ENCODE measurements at regions not wholly inside any gene's neighbourhood (a gene's known extent, or its start where the extent isn't known, plus 50 kb on each side); places are given as distances from the start of the nearest gene placed in this dataset.
"Not testable (repeated sequence)": the region's sequence is repeated elsewhere in the genome, so short reads cannot be mapped to it uniquely, and the experiment has no call there.

DNA sequence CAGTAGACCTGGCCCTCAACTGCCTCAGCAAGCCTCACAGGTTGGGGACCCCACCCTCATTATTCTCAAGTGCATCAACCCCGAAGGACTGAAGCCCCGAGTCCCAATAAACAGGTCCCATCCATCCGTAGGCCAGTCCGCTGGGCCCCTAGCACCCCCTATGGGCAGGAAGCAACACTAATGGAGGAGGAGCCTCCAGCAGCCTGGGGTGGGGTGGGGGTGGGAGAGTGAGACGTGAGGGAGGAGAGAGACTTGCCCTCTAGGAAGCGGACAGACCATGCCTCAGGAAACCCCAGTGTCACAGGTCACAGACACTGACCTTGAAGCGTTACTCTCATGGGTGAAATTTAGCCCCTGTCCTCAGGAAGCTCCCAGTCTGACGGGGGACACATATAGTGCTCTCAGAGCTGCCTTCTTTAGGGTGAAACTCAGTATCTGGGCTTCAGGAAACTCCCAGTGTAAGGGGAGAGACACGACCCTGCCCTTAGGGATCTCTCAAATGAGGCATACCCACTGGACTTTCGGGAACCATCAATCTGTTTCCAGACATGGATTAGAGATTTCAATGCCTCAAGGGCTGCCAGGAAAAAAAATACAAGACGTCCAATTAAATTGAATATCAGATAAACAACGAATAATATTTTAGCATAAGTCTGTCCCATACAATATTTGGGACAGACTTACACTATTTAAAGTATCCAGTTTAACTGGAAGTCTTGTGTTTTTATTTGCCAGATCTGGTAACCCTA lies 125.8 kb downstream of the MRPL14 start:
- in situ Hi-C loops (cut with HindIII; ENCODE audit: low sequenced_read_pairs), result no loop called here

DNA sequence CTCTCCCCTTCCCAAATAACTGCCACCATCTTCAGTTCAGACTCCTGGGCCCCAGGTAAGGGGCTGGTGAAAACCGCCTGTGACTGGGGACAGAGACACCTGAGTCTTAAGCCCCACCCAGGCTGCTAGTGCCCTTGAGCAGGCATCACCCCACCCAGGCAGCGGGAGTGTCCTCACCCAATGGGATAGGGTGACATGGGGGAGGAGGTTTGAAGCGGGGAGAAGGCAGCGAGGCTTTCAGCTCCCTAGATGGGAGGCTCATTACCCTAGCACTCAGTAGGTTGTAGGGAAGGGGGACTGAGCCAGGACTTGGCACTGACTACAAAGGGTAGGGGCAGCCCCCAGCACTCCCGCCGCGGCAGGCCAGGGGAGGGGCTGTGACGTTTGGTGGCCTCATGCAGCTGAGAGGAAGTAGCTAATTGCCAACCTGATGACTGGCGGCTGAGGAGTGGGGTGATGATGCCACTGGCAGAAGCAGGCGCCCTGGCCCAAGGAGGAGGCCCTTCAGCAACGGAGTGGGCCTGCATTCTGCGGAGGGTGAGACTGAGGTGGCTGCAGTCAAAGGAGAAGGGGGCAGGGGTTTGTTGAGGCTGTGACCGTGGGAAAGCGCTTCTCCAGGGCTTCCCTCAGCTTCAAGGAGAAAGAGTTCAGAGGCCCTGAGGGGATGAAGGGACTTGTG lies 126.9 kb downstream of the MRPL14 start:
- in situ Hi-C loops (cut with HindIII; ENCODE audit: low sequenced_read_pairs), result no loop called here

DNA sequence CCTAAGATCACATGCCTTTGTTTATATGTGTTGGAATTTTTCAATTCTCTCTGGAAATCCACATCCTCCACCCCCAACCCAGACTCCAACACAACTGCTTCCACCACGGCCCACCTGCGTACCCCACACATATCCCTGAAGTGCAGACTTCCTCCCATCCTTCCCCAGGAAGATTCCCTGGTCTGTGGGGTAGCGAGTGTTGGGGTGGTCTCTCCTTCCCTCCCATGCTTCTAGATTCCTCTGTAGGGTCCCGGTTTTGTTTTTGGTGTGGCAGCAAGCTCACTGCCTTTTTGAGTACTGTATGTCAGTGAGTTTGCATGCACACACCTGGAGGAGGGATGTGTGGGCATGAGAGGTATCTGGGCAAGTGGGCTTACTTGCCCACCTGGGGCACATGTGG lies 127.6 kb downstream of the MRPL14 start:
- in situ Hi-C loops (cut with HindIII; ENCODE audit: low sequenced_read_pairs), result no loop called here

DNA sequence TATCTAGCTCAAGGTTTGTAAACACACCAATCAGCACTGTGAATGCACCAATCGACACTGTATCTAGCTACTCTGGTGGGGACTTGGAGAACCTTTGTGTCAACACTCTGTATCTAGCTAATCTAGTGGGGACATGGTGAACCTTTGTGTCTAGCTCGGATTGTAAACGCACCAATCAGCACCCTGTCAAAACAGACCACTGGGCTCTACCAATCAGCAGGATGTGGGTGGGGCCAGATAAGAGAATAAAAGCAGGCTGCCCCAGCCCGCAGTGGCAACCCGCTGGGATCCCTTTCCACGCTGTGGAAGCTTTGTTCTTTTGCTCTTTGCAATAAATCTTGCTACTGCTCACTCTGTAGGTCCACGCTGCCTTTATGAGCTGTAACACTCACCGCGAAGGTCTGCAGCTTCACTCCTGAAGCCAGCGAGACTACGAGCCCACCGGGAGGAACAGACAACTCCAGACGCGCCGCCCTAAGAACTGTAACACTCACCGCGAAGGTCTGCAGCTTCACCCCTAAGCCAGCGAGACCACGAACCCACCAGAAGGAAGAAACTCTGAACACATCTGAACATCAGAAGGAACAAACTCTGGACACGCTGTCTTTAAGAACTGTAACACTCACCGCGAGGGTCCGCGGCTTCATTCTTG lies 128.5 kb downstream of the MRPL14 start:
- in situ Hi-C loops (cut with HindIII; ENCODE audit: low sequenced_read_pairs), result not testable (repeated sequence)

DNA sequence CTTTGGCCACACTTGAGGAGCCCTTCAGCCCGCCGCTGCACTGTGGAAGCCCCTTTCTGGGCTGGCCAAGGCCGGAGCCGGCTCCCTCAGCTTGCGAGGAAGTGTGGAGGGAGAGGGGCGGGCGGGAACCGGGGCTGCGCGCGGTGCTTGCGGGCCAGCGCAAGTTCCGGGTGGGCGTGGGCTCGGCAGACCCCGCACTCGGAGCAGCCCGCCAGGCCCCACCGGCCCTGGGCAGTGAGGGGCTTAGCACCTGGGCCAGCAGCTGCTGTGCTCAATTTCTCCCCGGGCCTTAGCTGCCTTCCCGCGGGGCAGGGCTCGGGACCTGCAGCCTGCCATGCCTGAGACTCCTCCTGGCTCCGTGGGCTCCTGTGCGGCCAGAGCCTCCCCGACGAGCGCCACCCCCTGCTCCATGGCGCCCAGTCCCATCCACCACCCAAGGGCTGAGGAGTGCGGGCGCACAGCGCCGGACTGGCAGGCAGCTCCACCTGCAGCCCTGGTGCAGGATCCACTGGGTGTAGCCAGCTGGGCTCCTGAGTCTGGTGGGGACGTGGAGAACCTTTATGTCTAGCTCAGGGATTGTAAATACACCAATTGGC lies 129.2 kb downstream of the MRPL14 start:
- in situ Hi-C loops (cut with HindIII; ENCODE audit: low sequenced_read_pairs), result not testable (repeated sequence)

DNA sequence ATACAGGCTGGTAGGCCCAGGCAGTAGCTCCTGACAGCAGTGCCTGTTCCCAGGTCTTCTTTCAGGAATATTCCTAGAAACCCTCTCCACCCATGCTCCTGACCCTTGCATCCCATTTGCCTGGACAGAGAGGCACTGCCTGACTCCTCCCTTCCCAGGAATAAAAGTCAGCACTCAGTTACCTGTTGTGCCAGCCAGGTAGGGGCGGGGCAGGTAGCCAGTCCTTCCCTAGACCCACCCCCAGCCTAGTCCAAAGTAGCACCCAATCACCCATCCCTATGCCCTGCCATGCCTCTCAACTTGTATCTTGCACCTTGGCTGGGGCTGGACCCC lies 129.9 kb downstream of the MRPL14 start:
- in situ Hi-C loops (cut with HindIII; ENCODE audit: low sequenced_read_pairs), result no loop called here

DNA sequence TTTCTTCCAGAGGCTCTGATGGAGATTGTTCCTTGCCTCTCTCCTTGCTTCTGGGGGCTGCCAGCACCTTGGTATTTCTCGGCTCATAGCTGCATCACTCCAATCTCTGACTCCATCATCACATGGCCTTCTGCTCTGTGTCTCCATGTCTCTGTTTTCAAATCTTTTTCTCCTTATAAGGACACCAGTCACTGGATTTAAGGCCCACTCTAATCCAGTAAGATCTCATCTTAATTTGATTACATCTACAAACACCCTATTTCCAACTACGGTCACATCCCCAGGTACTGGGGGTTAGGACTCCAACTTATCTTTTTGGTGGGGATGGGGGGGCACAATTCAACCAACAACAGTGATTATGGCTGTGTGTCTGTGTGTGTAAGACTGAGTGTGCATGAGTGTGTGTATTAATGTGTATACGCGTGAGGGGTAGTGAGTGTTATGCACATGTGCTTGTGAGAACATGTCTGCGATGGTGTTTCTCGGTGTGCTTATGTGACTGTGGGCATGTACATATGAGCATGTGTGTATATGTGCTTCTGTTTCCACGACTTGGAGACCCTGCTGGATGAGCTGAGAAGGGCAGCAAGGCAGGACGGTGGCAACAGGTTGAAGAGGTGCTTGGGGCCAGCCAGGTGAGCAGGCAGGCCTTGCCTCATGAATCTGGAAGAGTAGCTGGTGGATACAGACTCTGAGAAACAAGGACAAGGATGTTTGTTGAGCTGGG lies 130.5 kb downstream of the MRPL14 start:
- in situ Hi-C loops (cut with HindIII; ENCODE audit: low sequenced_read_pairs), result no loop called here

DNA sequence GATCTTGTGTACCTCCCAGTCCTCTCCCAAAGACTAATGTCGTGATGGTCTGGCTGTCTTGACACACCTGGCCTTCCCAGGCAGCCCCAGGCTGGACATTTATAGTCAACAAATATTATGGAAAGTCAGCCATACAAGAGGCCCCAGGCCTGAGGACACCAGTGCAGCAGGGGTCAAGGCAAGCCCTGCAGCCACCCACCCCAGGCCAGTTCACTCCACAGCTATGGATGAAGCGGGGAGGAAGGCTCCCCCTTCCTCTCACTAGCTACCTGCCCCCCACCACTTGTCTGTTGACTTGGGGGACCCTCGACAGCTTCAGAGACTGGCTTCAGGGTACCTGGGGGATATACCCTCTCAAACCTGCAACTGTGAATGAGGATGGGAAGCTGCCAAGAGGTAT lies 132.1 kb downstream of the MRPL14 start:
- in situ Hi-C loops (cut with HindIII; ENCODE audit: low sequenced_read_pairs), result no loop called here

DNA sequence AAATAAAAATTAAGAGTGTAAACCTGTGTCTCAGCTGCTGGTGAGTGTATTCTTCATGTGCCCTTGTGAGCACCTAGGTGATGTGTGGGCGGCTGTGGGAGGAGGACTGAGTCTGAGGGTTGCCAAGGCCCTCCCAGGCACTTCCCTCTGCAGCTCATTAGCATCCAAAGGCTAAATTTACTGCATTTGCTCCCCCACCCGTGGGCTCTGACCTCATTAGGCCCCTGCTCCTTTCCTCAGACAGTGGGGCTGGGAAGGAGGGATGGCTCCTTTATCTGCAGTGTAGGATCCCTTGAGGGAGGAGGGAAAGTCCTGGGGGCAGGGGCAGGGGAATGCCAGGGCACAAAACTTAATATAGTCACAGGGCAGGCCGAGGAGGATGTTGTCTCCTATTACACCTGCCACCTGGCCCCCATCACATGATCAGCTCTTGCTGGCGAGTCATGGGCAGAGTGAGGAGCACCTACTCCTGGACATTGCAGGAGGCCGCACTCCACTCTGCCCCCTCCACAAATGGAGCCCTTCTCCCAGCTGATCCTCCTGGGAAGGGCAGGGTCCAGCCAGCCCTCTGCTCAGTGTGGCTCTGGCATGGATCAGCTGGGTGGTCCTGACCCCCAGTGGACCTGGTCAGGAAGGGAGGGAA lies 133.2 kb downstream of the MRPL14 start:
- in situ Hi-C loops (cut with HindIII; ENCODE audit: low sequenced_read_pairs), result no loop called here

DNA sequence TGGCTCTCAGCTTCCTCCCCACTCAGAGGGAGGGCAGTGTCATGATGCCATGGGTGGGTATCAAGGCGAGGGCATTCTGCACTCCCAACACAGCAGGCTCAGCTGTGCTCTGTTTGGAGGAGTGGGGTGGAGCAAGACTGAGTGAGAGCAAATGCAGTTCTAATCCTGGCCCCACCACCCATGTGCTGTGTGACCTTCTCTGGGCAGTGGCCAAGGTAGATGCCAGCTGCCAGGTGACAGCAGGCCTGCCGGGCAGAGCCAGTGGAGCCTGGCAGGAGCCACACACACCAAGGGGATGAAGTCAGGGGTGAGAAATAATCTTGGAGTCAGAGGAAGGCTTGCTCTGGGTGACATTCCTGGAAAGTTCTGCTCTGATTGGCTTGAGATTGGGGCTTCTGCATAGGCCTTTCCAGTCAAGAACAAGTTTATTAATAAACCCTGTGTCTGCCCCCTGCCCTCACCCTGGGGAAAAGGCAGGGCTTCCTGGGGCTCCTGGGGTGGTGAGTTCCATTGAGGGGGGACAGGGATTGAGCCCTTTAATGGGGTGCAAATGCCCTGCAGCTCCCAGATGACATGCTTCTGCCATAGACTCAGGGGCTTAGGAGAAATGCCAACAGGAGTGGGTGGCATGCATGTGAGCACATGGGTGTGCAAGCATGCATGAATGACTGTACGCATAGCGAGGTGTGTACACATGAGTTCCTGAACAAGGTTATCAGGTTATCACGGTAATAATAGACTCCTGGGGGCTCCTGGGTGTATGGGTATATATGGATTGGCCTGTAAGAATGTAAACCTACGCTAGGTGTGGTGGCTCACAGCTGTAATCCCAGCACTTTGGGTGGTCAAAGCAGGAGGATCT lies 134.2 kb downstream of the MRPL14 start:
- in situ Hi-C loops (cut with HindIII; ENCODE audit: low sequenced_read_pairs), result no loop called here

DNA sequence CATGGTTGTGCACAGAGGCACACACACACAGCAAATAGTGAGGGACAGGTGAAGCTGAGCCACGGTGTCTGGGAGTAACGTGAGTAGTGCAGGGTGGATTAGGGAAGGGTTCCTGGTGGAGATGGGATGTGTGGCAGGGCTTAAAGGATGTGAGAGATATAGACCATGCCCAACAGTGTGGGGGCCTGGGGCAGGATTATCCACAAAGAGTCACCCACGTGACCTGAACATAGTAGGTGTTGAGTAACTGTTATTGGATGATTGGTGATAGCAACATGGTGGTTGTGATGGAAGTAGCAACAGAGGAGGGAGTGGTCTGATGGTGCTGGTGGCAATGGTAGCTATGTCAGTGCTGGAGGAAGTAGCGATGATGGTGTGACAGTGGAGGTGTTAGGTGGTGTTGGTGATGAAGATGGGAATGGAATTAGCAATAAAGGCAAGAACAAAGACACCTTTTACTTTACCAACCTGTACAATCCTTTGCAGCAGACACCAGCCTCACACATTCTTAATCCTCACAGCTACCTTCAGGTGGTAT lies 135.1 kb downstream of the MRPL14 start:
- in situ Hi-C loops (cut with HindIII; ENCODE audit: low sequenced_read_pairs), result no loop called here

DNA sequence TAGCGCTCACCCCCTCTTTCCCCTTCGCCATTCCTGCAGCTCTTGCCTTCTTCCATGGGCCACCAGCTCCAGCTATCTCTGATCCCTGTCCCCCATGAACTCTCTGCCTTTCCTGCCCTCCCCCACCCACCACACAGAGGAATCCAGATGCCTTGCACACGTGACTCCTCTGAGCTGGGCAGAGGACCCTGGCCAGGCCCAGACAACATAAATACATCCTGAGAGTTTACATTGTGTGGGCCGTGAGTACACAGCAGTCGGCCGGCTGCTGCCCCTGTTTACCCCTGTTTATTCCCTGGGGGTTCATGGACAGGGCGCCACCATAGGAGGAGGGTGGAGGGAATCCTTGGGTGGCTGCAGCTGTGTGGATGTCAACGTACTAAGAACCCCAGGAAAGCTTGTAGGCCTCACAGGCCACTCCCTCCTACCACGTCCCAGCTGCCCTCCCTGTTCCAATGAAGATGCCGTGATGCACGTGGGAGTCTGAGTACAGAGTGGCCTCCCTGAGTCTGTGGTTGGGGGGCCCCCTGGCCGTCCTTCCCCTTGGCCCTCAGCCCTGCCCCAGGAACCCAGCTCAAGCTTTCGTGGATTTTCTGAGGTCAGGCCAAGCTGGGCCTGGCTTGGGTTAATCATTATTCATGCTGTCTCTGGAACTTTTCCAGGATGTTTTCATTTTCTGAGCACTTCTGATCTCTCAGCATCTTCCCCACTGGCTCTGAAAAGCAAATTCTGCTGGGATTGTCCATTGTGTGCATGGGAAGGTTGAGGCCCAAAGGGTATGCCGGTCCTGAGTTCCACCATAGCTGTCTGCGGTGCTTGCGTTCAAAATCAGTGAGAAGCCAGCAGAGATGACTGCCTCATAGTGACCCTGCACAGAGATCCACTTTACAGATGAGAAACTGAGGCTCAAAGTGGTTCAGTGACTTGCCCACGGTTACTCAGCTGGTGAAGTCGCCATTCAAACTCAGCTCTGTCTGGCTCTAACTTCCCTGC lies 136.3 kb downstream of the MRPL14 start:
- in situ Hi-C loops (cut with HindIII; ENCODE audit: low sequenced_read_pairs), result no loop called here

DNA sequence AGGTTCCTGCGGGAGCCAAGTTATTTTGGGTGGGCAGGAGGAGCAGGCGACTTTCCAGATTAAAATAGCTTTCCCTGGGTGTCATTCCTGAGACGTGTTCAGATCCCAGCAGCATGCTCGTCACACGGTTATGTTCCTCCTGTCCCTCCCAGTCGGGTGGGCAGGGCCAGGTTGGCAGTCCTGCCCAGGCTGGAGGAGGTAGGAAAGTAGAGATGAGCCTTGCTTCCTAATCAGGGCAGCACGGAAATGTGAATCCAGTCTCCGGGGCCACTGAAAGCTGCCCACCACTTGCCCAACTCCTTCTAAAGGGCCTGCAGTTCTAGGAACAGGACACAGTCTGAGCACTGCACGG lies 137.0 kb downstream of the MRPL14 start:
- in situ Hi-C loops (cut with HindIII; ENCODE audit: low sequenced_read_pairs), result no loop called here

DNA sequence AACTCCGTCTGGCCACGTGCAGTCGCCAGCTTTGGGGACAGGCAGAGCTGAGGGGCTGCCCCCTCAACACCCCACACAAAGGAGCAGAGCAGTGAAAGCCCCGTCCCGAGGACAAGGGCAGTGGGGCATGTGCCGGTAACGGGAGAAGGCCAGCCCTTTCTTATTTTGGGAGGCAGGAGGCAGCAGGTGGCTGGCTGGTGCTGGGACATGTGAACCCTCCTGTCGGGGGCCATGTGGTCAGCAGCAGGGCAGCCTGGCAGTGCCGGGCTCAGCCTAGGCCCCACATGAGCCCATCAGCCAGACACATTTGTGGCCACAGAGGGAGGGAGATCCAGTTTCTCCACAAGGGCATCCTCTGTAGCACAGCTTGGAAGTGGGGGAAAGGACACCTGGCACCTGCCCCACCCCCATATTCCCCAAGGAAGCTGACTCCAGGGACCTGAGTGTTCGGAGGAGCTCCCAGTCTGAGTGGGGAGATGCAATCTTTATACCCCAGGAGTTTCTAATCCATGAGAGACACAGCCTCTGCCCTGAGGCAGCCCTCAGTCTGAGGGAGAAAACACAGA lies 137.6 kb downstream of the MRPL14 start:
- in situ Hi-C loops (cut with HindIII; ENCODE audit: low sequenced_read_pairs), result no loop called here

DNA sequence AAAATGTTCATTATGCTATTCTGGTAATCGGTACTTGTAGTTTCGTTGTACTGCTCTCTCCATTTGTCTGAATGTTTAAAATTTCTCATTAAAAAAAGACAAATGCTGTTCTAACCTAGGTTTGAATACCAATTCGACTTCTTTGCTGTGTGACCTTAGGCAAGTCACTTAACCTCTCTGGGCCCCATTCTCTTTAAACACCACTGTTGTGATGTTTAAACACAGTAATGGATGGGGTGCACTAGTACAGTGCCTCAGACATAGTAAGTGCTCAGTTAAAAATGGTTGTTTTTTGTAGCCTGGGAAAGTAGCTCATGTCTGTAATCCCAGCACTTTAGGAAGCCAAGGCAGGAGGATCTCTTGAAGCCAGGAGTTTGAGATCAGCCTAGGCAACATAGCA lies 138.5 kb downstream of the MRPL14 start:
- in situ Hi-C loops (cut with HindIII; ENCODE audit: low sequenced_read_pairs), result no loop called here

DNA sequence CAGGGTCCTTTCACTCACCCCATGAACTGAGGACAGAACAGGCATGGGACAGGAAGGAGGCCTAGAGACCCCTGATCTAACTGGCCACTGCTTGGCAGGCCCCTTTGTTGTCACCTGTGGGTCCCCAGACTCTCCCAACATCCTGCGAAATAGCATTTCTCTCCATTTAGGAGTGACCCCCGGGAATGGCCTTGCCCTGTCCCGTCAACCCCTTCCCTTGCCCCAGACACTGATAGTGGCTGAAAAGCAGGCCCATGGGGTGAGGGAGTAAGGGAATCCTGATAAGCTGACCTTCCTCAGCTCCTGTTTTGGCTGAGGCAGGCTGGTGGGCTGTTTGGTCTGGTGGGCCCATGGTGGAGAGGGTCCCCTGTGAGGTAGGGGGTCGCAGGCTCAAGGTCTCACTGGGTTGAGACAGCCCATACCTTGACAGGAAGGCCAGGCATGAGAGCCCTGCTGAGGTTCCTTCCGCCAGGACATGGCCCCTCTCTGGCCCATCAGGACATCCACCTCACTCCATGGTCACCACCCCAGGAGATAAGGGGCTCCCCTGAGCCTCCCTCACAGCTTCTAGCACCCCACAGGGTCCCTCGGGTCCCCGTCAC lies 139.3 kb downstream of the MRPL14 start:
- in situ Hi-C loops (cut with HindIII; ENCODE audit: low sequenced_read_pairs), result no loop called here

DNA sequence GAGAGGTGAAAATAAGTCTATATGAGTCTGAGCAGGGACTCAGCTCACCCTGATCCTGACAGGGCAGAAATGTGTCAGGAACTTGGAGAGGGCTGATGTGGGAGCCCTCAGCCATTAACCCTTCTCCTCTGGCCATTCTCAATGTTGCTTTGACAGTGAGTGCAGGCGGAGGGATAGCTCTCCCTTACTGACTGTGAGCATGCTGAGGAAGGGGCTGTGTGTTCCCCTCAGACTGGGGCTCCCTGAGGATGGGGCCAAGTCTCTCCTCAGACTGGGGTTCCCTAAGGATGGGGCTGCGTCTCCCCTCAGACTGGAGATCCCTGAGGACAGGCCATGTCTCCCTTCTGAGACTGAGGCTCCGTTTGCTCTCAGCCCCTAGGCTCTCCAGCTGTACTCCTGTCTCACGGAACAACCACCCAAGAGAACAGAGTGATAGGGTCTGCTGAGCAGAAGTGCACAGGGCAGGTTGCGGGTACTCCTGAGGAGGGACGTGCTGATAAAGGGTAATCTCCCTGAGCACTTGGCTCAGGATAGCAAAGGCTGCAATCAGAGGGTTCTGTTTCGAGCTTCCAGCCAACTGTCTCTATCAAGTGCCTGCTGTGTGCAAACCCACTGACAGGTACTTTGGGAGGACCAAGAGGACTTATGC lies 141.0 kb downstream of the MRPL14 start:
- in situ Hi-C loops (cut with HindIII; ENCODE audit: low sequenced_read_pairs), result no loop called here

All from DLD1 (cell line).